ENCODE measurements at regions not wholly inside any gene's neighbourhood (a gene's known extent, or its start where the extent isn't known, plus 50 kb on each side); places are given as distances from the start of the nearest gene placed in this dataset.

DNA sequence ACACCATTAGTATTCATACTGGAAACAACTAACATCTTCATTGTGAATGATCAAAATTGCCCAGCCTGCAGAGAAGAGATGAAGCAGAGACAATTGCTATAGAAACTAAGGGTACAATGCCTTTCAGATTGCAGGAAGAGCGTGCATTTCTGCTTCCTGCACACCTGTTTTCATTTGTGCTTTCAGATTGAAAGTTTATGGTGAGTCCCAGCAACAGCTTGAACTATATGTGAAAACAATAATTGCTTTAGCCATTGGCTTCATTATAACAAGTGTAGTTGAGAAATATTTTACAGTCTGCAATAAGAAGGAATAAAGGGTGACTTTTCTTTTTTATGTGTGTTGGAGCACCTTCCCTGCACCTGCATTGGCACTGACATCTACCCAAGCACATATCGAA lies 136.3 kb downstream of the CD8B2 start:
- intact Hi-C loops (cut with micrococcal nuclease): no loop called here
- Histone ChIP-seq H3K9me1 (ENCODE audit: control insufficient read depth, insufficient read depth, low read length) (no peaks in the 10 kb centered on the region), H3K27me3 (ENCODE audit: control insufficient read depth in 2 of 2, insufficient read depth in 2 of 2, low read length in 2 of 2) (no peaks in the 10 kb centered on the region), H3K9me3 (replicated peaks; ENCODE audit: control insufficient read depth, insufficient read depth, low read depth, low read length) (no peaks in the 10 kb centered on the region), H3K4me1 (replicated peaks in 1 of 2; ENCODE audit: control insufficient read depth in 2 of 2, insufficient read depth in 2 of 2, low read length in 2 of 2) (no peaks in the 10 kb centered on the region), H2AFZ (ENCODE audit: low read depth, low read length) (no peak overlapping the region), H4K20me1 (replicated peaks; ENCODE audit: control insufficient read depth, insufficient read depth, low read length) (no peaks in the 10 kb centered on the region), H3K79me2 (ENCODE audit: control insufficient read depth, insufficient read depth, low read length) (no peaks in the 10 kb centered on the region), H3K4me3 (no peak overlapping the region), H3K27ac (ENCODE audit: extremely low read depth, low read depth, low read length) (no peak overlapping the region), H3K4me2 (ENCODE audit: insufficient read depth, low read length) (no peak overlapping the region), H3K36me3 (ENCODE audit: control insufficient read depth, insufficient read depth, low read length) (no peaks in the 10 kb centered on the region), H3K9ac (ENCODE audit: insufficient read depth in 1 of 2, low read depth in 2 of 2, low read length in 2 of 2) (no peak overlapping the region)
- no TSS peak for BruUV-seq (replicated peaks)
- DNase-seq (ENCODE audit: extremely low read depth in 1 of 4, low spot score in 3 of 4): no peak
- no peak for FAIRE-seq
- POLR2A ChIA-PET: no interaction called here
- CTCF ChIA-PET (ENCODE audit: low intra/inter-chr PET ratio): no interaction called here
- 0% methylated on average over 2 of the region's 2 CpGs for WGBS (ENCODE audit: insufficient coverage, low coverage, missing lambda C conversion rate)
- no peak for ATAC-seq
- in situ Hi-C loops (cut with MboI): no loop called here
- TF ChIP-seq TAF9B (IDR thresholded peaks at IDR 0.05; ENCODE audit: partially characterized antibody) (no peak), ZC3H4 (CRISPR knock-in tag; IDR thresholded peaks at IDR 0.05; ENCODE audit: borderline replicate concordance) (no peak), PHF20 (IDR thresholded peaks at IDR 0.05; ENCODE audit: partially characterized antibody) (no peak), SRF (CRISPR knock-in tag; IDR thresholded peaks at IDR 0.05) (no peak), SMAD3 (CRISPR knock-in tag; conservative IDR thresholded peaks at IDR 0.05) (no peak), CAMTA2 (CRISPR knock-in tag; conservative IDR thresholded peaks at IDR 0.05) (no peak)
- TF ChIP-seq, protein P1, sequence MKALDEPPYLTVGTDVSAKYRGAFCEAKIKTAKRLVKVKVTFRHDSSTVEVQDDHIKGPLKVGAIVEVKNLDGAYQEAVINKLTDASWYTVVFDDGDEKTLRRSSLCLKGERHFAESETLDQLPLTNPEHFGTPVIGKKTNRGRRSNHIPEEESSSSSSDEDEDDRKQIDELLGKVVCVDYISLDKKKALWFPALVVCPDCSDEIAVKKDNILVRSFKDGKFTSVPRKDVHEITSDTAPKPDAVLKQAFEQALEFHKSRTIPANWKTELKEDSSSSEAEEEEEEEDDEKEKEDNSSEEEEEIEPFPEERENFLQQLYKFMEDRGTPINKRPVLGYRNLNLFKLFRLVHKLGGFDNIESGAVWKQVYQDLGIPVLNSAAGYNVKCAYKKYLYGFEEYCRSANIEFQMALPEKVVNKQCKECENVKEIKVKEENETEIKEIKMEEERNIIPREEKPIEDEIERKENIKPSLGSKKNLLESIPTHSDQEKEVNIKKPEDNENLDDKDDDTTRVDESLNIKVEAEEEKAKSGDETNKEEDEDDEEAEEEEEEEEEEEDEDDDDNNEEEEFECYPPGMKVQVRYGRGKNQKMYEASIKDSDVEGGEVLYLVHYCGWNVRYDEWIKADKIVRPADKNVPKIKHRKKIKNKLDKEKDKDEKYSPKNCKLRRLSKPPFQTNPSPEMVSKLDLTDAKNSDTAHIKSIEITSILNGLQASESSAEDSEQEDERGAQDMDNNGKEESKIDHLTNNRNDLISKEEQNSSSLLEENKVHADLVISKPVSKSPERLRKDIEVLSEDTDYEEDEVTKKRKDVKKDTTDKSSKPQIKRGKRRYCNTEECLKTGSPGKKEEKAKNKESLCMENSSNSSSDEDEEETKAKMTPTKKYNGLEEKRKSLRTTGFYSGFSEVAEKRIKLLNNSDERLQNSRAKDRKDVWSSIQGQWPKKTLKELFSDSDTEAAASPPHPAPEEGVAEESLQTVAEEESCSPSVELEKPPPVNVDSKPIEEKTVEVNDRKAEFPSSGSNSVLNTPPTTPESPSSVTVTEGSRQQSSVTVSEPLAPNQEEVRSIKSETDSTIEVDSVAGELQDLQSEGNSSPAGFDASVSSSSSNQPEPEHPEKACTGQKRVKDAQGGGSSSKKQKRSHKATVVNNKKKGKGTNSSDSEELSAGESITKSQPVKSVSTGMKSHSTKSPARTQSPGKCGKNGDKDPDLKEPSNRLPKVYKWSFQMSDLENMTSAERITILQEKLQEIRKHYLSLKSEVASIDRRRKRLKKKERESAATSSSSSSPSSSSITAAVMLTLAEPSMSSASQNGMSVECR (CRISPR knock-in tag; IDR thresholded peaks at IDR 0.05): no peak
- TF ChIP-seq, protein P2, sequence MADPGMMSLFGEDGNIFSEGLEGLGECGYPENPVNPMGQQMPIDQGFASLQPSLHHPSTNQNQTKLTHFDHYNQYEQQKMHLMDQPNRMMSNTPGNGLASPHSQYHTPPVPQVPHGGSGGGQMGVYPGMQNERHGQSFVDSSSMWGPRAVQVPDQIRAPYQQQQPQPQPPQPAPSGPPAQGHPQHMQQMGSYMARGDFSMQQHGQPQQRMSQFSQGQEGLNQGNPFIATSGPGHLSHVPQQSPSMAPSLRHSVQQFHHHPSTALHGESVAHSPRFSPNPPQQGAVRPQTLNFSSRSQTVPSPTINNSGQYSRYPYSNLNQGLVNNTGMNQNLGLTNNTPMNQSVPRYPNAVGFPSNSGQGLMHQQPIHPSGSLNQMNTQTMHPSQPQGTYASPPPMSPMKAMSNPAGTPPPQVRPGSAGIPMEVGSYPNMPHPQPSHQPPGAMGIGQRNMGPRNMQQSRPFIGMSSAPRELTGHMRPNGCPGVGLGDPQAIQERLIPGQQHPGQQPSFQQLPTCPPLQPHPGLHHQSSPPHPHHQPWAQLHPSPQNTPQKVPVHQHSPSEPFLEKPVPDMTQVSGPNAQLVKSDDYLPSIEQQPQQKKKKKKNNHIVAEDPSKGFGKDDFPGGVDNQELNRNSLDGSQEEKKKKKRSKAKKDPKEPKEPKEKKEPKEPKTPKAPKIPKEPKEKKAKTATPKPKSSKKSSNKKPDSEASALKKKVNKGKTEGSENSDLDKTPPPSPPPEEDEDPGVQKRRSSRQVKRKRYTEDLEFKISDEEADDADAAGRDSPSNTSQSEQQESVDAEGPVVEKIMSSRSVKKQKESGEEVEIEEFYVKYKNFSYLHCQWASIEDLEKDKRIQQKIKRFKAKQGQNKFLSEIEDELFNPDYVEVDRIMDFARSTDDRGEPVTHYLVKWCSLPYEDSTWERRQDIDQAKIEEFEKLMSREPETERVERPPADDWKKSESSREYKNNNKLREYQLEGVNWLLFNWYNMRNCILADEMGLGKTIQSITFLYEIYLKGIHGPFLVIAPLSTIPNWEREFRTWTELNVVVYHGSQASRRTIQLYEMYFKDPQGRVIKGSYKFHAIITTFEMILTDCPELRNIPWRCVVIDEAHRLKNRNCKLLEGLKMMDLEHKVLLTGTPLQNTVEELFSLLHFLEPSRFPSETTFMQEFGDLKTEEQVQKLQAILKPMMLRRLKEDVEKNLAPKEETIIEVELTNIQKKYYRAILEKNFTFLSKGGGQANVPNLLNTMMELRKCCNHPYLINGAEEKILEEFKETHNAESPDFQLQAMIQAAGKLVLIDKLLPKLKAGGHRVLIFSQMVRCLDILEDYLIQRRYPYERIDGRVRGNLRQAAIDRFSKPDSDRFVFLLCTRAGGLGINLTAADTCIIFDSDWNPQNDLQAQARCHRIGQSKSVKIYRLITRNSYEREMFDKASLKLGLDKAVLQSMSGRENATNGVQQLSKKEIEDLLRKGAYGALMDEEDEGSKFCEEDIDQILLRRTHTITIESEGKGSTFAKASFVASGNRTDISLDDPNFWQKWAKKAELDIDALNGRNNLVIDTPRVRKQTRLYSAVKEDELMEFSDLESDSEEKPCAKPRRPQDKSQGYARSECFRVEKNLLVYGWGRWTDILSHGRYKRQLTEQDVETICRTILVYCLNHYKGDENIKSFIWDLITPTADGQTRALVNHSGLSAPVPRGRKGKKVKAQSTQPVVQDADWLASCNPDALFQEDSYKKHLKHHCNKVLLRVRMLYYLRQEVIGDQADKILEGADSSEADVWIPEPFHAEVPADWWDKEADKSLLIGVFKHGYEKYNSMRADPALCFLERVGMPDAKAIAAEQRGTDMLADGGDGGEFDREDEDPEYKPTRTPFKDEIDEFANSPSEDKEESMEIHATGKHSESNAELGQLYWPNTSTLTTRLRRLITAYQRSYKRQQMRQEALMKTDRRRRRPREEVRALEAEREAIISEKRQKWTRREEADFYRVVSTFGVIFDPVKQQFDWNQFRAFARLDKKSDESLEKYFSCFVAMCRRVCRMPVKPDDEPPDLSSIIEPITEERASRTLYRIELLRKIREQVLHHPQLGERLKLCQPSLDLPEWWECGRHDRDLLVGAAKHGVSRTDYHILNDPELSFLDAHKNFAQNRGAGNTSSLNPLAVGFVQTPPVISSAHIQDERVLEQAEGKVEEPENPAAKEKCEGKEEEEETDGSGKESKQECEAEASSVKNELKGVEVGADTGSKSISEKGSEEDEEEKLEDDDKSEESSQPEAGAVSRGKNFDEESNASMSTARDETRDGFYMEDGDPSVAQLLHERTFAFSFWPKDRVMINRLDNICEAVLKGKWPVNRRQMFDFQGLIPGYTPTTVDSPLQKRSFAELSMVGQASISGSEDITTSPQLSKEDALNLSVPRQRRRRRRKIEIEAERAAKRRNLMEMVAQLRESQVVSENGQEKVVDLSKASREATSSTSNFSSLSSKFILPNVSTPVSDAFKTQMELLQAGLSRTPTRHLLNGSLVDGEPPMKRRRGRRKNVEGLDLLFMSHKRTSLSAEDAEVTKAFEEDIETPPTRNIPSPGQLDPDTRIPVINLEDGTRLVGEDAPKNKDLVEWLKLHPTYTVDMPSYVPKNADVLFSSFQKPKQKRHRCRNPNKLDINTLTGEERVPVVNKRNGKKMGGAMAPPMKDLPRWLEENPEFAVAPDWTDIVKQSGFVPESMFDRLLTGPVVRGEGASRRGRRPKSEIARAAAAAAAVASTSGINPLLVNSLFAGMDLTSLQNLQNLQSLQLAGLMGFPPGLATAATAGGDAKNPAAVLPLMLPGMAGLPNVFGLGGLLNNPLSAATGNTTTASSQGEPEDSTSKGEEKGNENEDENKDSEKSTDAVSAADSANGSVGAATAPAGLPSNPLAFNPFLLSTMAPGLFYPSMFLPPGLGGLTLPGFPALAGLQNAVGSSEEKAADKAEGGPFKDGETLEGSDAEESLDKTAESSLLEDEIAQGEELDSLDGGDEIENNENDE (IDR thresholded peaks at IDR 0.05; ENCODE audit: low read depth, low read length): no peak

Data from K562 (cell line).